ENCODE measurements at regions not wholly inside any gene's neighbourhood (a gene's known extent, or its start where the extent isn't known, plus 50 kb on each side); places are given as distances from the start of the nearest gene placed in this dataset.

GRCh38 chr6:84415517-84415916 is 188.1 kb upstream of the CEP162 start:
- Histone ChIP-seq H2BK5ac (ENCODE audit: low read length) (no peak overlapping the region), H3K4me3 (ENCODE audit: low read length in 2 of 2) (no peak overlapping the region)

GRCh38 chr6:84415068-84415467 is 187.6 kb upstream of the CEP162 start:
- H3K9me3 ChIP-seq (replicated peaks in 1 of 2; ENCODE audit: control insufficient read depth in 2 of 2, insufficient read depth in 1 of 2, low read depth in 1 of 2, low read length in 2 of 2): no peaks in the 10 kb centered on the region
- no peak overlapping the region for H3K4me2 ChIP-seq (ENCODE audit: insufficient read depth, low read length, poor library complexity, severe bottlenecking)
- H3K27ac ChIP-seq (replicated peaks; ENCODE audit: low read length): no peak overlapping the region
- H2BK15ac ChIP-seq (ENCODE audit: low read length): no peak overlapping the region
- H3K36me3 ChIP-seq (replicated peaks in 1 of 2; ENCODE audit: control insufficient read depth in 2 of 2, insufficient read depth in 2 of 2, low read length in 2 of 2): no peaks in the 10 kb centered on the region
- H2AK5ac ChIP-seq (ENCODE audit: low read depth, low read length): no peak overlapping the region
- no peak overlapping the region for H2AFZ ChIP-seq (ENCODE audit: low read length)
- H3K4ac ChIP-seq (ENCODE audit: low read length): no peak overlapping the region
- no peak overlapping the region for H4K91ac ChIP-seq (ENCODE audit: low read depth, low read length, poor library complexity)
- H2BK12ac ChIP-seq (ENCODE audit: low read length): no peak overlapping the region
- H3K79me1 ChIP-seq (ENCODE audit: low read depth, low read length): no peaks in the 10 kb centered on the region
- no peak overlapping the region for H3K4me3 ChIP-seq (ENCODE audit: low read length in 2 of 2)
- H3K18ac ChIP-seq (ENCODE audit: low read length): no peak overlapping the region
- no peak overlapping the region for H2BK120ac ChIP-seq (ENCODE audit: low read depth, low read length)
- no peak overlapping the region for H3K23ac ChIP-seq (ENCODE audit: low read depth, low read length, poor library complexity)
- no peaks in the 10 kb centered on the region for H3K4me1 ChIP-seq (ENCODE audit: control insufficient read depth in 2 of 2, insufficient read depth in 1 of 2, low read depth in 1 of 2, low read length in 2 of 2)
- no peak overlapping the region for H3K14ac ChIP-seq (ENCODE audit: low read length)
- H4K8ac ChIP-seq (ENCODE audit: low read depth, low read length): no peak overlapping the region
- WGBS, 2 donors (ENCODE audit: extremely low coverage in 2 of 2, insufficient read length in 2 of 2, insufficient replicate concordance in 1 of 2): no CpG with 5 or more reads among the region's 2 CpGs
- no peak overlapping the region for H2BK5ac ChIP-seq (ENCODE audit: low read length)
- DNase-seq (ENCODE audit: low spot score): no peak
- no peaks in the 10 kb centered on the region for H3K27me3 ChIP-seq (ENCODE audit: control insufficient read depth in 3 of 3, insufficient read depth in 3 of 3, low read depth in 1 of 3, low read length in 3 of 3)
- H3K9ac ChIP-seq (ENCODE audit: low read depth, low read length, poor library complexity): no peak overlapping the region

More at GRCh38 chr6:84415517-84415916, 188.1 kb upstream of the CEP162 start:
- Histone ChIP-seq H3K23ac (ENCODE audit: low read depth, low read length, poor library complexity) (no peak overlapping the region), H3K9me3 (replicated peaks in 1 of 2; ENCODE audit: control insufficient read depth in 2 of 2, insufficient read depth in 1 of 2, low read depth in 1 of 2, low read length in 2 of 2) (no peaks in the 10 kb centered on the region), H3K36me3 (replicated peaks in 1 of 2; ENCODE audit: control insufficient read depth in 2 of 2, insufficient read depth in 2 of 2, low read length in 2 of 2) (no peaks in the 10 kb centered on the region), H3K4ac (ENCODE audit: low read length) (no peak overlapping the region), H3K4me2 (ENCODE audit: insufficient read depth, low read length, poor library complexity, severe bottlenecking) (no peak overlapping the region), H3K4me1 (ENCODE audit: control insufficient read depth in 2 of 2, insufficient read depth in 1 of 2, low read depth in 1 of 2, low read length in 2 of 2) (no peaks in the 10 kb centered on the region), H4K91ac (ENCODE audit: low read depth, low read length, poor library complexity) (no peak overlapping the region), H2BK15ac (ENCODE audit: low read length) (no peak overlapping the region), H3K9ac (ENCODE audit: low read depth, low read length, poor library complexity) (no peak overlapping the region), H3K27ac (replicated peaks; ENCODE audit: low read length) (no peak overlapping the region), H3K79me1 (ENCODE audit: low read depth, low read length) (no peaks in the 10 kb centered on the region), H3K18ac (ENCODE audit: low read length) (no peak overlapping the region), H2AFZ (ENCODE audit: low read length) (no peak overlapping the region), H3K14ac (ENCODE audit: low read length) (no peak overlapping the region), H2AK5ac (ENCODE audit: low read depth, low read length) (no peak overlapping the region), H3K27me3 (ENCODE audit: control insufficient read depth in 3 of 3, insufficient read depth in 3 of 3, low read depth in 1 of 3, low read length in 3 of 3) (no peaks in the 10 kb centered on the region), H2BK120ac (ENCODE audit: low read depth, low read length) (no peak overlapping the region), H2BK12ac (ENCODE audit: low read length) (no peak overlapping the region), H4K8ac (ENCODE audit: low read depth, low read length) (no peak overlapping the region)
- DNase-seq (ENCODE audit: low spot score): no peak
- WGBS, 2 donors (ENCODE audit: extremely low coverage in 2 of 2, insufficient read length in 2 of 2, insufficient replicate concordance in 1 of 2): no CpG with 5 or more reads among the region's 6 CpGs

GRCh38 chr6:84414531-84414930 is 187.1 kb upstream of the CEP162 start:
- Histone ChIP-seq H3K4me2 (ENCODE audit: insufficient read depth, low read length, poor library complexity, severe bottlenecking) (no peak overlapping the region), H2AFZ (ENCODE audit: low read length) (no peak overlapping the region), H3K27me3 (ENCODE audit: control insufficient read depth in 3 of 3, insufficient read depth in 3 of 3, low read depth in 1 of 3, low read length in 3 of 3) (no peaks in the 10 kb centered on the region), H3K4me3 (ENCODE audit: low read length in 2 of 2) (no peak overlapping the region), H3K23ac (ENCODE audit: low read depth, low read length, poor library complexity) (no peak overlapping the region), H3K4me1 (ENCODE audit: control insufficient read depth in 2 of 2, insufficient read depth in 1 of 2, low read depth in 1 of 2, low read length in 2 of 2) (no peaks in the 10 kb centered on the region), H2AK5ac (ENCODE audit: low read depth, low read length) (no peak overlapping the region), H3K9me3 (replicated peaks in 1 of 2; ENCODE audit: control insufficient read depth in 2 of 2, insufficient read depth in 1 of 2, low read depth in 1 of 2, low read length in 2 of 2) (no peaks in the 10 kb centered on the region), H3K18ac (ENCODE audit: low read length) (no peak overlapping the region), H3K79me1 (ENCODE audit: low read depth, low read length) (no peaks in the 10 kb centered on the region), H4K91ac (ENCODE audit: low read depth, low read length, poor library complexity) (no peak overlapping the region), H3K27ac (replicated peaks; ENCODE audit: low read length) (no peak overlapping the region), H4K8ac (ENCODE audit: low read depth, low read length) (no peak overlapping the region), H2BK15ac (ENCODE audit: low read length) (no peak overlapping the region), H3K14ac (ENCODE audit: low read length) (no peak overlapping the region), H3K36me3 (replicated peaks in 1 of 2; ENCODE audit: control insufficient read depth in 2 of 2, insufficient read depth in 2 of 2, low read length in 2 of 2) (no peaks in the 10 kb centered on the region), H2BK5ac (ENCODE audit: low read length) (no peak overlapping the region), H3K4ac (ENCODE audit: low read length) (no peak overlapping the region), H3K9ac (ENCODE audit: low read depth, low read length, poor library complexity) (no peak overlapping the region), H2BK12ac (ENCODE audit: low read length) (no peak overlapping the region), H2BK120ac (ENCODE audit: low read depth, low read length) (no peak overlapping the region)
- no CpG with 5 or more reads among the region's 6 CpGs for WGBS, 2 donors (ENCODE audit: extremely low coverage in 2 of 2, insufficient read length in 2 of 2, insufficient replicate concordance in 1 of 2)
- DNase-seq (ENCODE audit: low spot score): no peak

- Histone ChIP-seq H3K23ac (ENCODE audit: low read depth, low read length, poor library complexity) (no peak overlapping the region), H3K27ac (replicated peaks; ENCODE audit: low read length) (no peak overlapping the region), H2BK12ac (ENCODE audit: low read length) (no peak overlapping the region), H2AK5ac (ENCODE audit: low read depth, low read length) (no peak overlapping the region), H3K18ac (ENCODE audit: low read length) (no peak overlapping the region), H3K4me1 (ENCODE audit: control insufficient read depth in 2 of 2, insufficient read depth in 1 of 2, low read depth in 1 of 2, low read length in 2 of 2) (no peaks in the 10 kb centered on the region), H3K4me3 (ENCODE audit: low read length in 2 of 2) (no peak overlapping the region), H2AFZ (ENCODE audit: low read length) (no peak overlapping the region), H3K14ac (ENCODE audit: low read length) (no peak overlapping the region), H4K8ac (ENCODE audit: low read depth, low read length) (no peak overlapping the region), H2BK15ac (ENCODE audit: low read length) (no peak overlapping the region), H3K36me3 (replicated peaks in 1 of 2; ENCODE audit: control insufficient read depth in 2 of 2, insufficient read depth in 2 of 2, low read length in 2 of 2) (no peaks in the 10 kb centered on the region), H3K9me3 (replicated peaks in 1 of 2; ENCODE audit: control insufficient read depth in 2 of 2, insufficient read depth in 1 of 2, low read depth in 1 of 2, low read length in 2 of 2) (no peaks in the 10 kb centered on the region), H4K91ac (ENCODE audit: low read depth, low read length, poor library complexity) (no peak overlapping the region), H2BK120ac (ENCODE audit: low read depth, low read length) (no peak overlapping the region), H3K27me3 (ENCODE audit: control insufficient read depth in 3 of 3, insufficient read depth in 3 of 3, low read depth in 1 of 3, low read length in 3 of 3) (no peaks in the 10 kb centered on the region), H2BK5ac (ENCODE audit: low read length) (no peak overlapping the region), H3K4ac (ENCODE audit: low read length) (no peak overlapping the region), H3K9ac (ENCODE audit: low read depth, low read length, poor library complexity) (no peak overlapping the region), H3K4me2 (ENCODE audit: insufficient read depth, low read length, poor library complexity, severe bottlenecking) (no peak overlapping the region), H3K79me1 (ENCODE audit: low read depth, low read length) (no peaks in the 10 kb centered on the region)
- no CpG with 5 or more reads among the region's 1 CpG for WGBS, 2 donors (ENCODE audit: extremely low coverage in 2 of 2, insufficient read length in 2 of 2, insufficient replicate concordance in 1 of 2)
- DNase-seq (ENCODE audit: low spot score): no peak
Observed at GRCh38 chr6:84411060-84411629, 183.7 kb upstream of the CEP162 start.

Measured in neuronal stem cell (in vitro differentiated cells).